NCI-H2107 treated with DMSO at 0.1 percent for 48 hours (cell line): ENCODE measurements at regions not wholly inside any gene's neighbourhood (a gene's known extent, or its start where the extent isn't known, plus 50 kb on each side); places are given as distances from the start of the nearest gene placed in this dataset.

Source experiments
- DNase-seq: peaks from one replicate; lab custom pipeline; 2025; ENCODE audit not compliant: unreplicated experiment; lab: John Stamatoyannopoulos, UW

DNA sequence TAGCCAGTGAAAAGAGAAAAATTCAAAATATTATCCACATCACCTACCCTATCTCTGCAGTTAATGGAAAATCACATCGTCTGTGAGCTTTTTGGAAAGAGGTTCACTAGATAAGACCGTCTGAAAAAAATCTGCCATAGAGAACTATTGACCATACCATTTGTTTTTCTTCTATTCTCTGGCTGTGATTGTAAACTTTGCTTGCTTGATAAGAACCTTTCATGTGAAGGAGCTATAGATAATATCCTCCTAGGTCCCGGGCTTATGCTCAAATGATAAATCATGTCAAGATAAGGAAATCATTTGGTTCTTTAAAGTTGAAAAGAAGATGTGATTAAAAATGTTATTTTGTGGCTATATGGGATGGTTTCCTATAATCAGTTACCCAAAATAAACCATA is 369.9 kb downstream of the SIPA1L2 start:
- DNase-seq = no peak

DNA sequence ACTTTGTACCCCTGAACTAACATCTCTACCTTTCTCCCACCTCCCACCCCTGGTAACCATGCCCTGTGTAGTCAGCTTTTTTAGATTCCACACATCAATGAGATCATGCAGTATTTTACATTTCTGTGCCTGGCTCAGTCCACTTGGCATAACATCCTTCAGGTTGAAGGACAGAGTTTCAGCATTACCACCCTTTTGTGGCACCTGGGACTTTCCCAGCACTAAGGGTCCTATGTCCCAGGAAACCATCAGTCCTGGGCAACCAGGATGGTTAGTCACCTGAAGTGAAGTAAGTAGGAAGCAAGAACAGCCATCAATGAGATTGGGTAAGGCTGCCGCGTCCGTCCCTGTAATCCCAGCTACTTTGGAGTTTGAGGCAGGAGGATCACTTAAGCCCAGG is 370.6 kb downstream of the SIPA1L2 start:
- DNase-seq = no peak

DNA sequence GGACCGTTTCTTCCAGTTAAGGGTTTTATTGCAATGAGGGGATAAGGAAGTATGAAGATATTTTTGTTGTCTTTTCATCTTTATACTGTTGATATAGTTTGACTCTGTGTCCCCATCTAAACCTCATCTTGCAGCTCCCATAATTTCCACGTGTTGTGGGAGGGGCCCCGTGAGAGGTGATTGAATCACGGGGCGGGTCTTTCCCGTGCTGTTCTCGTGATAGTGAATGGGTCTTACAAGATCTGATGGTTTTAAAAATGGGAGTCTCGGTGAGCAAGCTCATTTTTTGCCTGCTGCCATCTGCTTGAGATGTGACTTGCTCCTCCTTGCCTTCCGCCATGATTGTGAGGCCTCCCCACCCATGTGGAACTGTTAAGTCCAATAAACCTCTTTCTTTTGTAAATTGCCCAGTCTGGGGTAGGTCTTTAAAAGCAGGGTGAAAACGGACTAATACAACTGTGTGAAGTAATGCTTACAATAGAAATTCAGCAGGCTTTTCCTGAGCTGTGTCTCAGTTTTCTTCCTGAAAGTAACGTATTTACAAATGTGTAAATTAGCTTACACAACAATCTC is 377.3 kb downstream of the SIPA1L2 start:
- no peak for DNase-seq

DNA sequence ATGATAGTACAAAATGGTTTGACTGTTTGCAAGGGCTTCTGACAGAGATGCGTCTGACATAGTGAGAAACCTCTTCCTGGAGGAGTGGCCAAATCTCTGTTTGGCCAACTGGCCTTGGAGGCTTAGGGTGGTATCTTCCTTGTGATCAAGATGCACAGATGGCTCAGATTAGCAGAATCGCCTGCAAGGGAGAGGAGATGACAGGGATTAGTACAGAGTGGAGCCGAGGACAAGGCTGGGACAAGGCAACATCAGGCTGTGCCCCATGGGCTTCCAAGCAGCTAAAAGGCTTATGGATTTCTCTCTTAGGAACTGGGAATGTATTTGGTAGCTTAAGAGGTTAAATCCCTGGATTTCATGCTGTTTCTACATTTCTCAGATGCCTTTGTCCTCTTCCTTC is 379.1 kb downstream of the SIPA1L2 start:
- no peak for DNase-seq

DNA sequence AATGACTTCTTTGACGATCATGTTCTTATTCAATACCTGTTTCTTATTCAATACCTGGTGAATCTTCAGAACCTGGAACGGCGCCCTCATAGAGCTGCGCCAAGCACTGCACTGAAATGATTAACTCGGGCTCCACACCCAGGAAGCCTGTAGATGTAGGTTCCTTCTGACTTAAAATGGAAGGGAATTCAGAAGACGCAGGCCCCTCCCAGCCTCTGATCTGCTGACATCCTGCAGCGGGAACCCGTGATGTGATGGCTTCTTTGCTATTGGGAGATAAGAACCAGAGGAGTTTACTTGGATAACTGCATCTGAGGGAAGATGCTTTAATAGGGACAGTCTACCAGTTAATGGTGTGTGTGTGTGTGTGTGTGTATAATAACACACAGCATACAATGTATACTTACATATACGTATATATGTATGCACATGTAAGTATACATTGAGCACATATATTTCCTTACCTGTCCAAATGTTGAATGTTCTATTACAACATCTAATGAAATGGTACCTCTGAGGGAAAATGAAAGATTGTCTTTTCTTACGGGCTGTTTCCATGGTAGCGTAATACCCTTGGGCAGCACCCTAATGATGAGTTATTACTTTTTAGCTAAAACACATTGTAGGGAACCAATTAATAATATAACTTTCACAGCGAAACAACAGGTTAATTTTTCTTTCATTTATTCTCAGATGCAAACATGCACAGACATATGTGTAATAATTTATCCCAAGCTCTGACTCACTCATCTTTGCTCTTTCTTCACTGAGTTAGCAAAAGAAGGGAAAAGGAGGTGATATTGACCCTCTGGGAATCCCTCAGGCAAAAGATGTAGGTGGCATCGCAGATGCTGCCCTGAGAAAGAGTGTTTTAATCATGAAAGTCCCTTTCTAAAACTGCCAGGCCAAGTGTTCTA is 379.8 kb downstream of the SIPA1L2 start:
- no peak for DNase-seq

DNA sequence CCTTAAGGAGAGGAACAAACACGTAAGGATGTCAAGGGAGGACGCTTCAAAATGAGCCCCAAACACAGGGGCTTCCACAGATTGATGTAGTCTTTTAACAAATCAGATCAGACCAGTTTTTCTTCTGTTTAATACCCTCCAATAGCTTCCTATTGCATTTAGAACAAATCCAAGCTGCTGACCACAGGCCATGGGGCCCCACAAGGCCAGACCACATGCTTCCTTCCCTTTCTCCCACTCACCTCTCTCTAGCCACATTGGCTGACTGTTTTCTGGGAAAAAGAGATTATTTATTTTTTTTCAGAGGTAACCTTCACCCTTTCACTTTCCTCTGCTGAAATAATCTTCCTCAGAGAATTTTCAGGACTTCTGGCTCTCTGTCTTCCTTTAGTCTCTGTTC is 380.6 kb downstream of the SIPA1L2 start:
- DNase-seq = no peak

DNA sequence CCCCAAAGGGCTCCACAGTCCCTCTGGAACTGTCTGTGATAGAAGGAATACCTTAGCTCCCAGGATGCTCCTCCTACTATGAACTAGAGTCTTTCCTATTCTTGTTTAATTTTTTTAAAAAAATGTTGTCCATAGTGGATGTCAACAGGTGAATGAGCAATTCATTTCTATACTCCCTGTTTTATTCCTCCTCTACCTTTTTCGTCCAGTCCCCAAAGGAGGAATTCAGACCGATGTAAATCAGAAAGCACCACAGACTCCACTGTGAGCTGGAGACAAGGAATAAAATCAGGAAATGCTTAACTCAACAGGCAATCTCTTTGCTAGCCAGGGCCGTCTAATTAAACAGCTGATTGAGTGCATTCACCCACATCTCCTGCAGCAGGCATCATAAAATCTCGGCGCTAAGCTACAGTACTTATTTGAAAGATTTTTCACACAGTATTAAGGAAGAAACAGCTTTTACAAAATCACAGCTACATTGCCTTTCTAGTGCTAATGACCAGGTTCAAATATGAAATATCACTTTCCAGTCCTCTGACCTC is 381.6 kb downstream of the SIPA1L2 start:
- DNase-seq = no peak

DNA sequence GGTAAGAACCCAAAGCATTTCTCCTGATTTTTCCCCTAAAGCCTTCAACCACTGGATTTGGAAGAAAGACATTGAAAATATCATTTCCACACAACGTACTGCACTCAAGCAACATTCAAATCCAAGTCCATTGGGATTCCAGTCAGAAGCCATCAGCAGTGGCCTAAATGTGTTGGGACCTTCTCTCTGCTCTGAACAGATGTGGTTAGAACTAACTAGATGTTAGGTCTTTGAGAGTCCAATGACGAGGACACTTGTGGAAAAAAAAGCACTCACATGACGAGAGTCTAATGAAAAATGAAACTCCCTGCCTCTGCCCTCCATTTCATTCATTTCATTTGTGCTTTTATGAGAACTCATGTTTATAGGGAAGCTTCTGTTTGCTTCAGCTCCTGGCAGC is 382.3 kb downstream of the SIPA1L2 start:
- no peak for DNase-seq

DNA sequence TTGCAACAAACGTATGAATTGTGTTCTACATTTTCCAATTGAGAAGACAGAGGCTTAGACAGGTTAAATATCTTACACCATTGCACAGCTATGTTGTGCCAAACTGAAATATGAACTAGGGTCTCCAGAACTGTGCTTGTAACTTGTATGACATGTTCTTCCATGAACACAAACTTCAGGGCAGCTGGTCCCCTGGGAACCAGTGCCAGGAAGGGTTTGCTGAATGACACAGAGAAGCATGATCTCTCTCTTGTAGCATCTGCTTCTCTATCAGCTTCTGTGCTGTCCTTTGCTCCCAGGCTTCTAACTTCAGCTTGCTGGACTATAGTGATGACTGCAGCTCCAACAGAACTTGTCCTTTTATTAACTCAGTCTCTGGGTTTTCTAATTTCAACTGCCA is 385.5 kb downstream of the SIPA1L2 start:
- no peak for DNase-seq

DNA sequence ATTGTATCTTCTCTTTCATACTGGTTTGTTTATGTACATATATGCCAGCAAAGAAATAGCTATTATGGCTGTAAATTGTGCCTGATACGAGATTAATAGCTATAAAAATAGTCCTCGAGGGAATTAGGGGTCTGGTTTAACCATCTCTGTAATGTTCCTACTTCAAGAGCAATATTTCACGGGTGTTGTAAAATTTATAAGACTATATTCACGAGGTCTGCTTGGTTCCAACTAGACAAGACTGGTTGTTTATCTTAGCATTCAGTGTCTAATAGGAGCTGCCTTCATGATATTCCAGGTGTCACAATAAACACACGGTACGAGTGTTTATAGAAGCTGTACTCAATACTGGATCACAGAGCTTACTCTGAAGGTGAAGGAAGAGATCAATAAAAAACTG is 389.9 kb downstream of the SIPA1L2 start:
- DNase-seq = no peak

DNA sequence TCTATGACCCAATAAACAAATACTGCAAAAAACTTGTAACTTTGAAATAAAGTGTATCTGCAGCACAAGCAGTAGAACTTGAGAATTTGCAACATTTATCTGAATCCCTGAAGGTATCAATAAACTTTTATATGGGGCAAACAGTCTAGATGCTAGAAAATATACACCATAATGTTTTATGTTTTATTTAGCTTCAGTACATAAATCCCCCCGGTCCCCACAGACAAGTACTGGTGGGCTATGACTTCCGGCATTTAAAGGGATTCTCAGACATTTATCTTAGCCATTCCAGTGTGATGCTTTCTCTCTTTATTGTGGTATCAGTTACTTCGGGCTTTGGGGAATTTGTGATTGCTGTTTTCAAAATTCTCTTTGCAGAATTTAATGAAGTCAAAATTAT is 390.4 kb downstream of the SIPA1L2 start:
- no peak for DNase-seq

DNA sequence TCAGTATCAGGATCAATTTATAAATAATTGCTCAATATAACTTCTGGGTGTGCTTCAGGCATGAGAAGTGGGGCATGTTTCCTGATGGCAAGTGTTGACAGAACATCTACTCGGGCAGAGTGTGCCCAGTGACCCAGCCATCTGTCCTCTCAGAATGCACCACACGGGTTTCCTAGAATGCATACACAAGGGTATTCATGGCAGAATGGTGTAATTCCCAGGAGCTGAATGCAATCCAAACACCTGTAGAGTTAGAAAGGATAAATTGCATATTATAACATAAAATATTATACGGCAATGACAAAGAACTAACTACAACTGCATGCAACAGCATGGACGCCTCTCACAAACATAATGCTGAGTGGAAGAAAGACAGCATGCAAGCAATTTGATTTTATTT is 391.9 kb downstream of the SIPA1L2 start:
- no peak for DNase-seq

DNA sequence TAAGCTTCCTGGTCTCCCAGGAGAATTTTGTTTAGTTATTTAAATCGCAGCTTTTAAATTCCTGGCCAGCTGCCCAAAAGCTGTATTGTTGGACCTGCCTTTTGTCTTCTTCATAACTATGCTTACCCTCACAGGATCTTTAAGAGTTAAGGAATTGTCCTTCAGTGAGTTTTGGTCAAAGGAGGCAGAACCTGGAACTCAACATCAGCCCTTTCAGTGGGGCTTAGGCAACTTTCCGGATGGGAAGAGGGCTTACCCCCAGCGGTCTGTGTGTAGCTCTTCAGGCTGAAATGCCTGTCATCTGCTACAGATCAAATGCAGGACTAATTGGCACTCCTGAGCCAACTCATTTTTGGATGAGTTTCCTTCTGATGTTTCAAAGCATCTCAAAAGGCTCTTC is 402.6 kb downstream of the SIPA1L2 start:
- peak; percentile 46 for DNase-seq

DNA sequence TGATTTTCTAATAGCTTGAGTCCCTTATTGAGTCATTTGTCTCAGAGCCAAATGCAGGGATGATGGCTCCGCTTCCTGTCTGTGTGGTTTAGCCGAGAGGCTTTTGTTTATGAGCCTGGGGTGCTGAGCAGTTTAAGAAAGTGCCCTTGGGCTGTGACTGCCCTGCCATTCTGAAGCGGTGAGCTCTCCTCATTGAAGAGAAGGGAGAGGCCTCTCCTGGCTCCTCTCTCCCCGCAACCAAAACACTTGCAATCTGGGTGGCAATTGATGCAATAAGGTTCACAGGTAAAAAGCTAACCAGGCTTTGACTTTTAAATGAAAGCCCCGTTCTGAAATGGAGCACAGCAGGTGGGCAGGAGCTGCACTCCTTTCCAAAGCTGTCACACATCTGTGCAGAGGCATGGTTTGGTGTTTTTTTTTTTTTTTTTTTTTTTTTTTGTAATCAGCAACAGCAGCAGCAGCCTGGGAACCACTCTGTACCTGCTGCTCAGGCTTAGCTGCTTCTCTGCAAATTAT is 403.7 kb downstream of the SIPA1L2 start:
- peak; percentile 61 for DNase-seq

DNA sequence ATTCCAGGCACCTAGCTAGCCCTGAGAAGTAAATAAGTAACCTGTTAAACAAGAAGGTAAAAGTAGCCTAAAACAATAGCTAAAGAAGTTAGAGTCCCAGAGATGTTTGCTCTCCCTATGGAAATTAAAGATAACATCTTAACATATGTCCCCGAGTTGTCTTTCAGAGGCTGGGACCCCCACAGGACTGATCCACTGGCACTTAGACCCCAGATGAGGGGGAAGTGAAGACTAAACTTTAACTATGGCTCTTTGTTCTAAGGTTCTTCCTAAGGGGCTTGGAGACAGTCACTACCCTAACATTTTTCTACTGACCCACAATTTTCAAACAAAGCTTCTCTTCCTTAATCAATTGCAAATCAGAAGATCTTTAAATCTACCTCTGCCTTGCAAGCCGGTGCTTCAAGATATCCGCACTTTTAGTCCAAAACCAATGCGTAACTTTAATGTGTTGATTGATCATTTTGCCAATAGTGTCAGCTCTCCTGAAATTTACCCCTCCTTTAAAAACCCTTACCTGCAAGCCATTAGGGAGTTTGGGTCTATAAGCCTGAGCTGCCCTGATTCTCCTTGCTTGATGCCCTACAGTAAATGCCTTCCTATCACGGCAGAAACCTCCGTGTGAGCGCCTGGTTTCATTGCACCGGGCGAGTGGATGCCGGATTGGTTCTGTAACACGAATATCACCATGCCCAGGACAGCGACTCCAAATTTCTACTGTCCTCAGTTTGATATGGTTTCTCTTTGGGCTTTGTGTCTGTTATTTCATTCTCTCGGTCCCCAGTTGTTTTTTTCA is 404.4 kb downstream of the SIPA1L2 start:
- no peak for DNase-seq

DNA sequence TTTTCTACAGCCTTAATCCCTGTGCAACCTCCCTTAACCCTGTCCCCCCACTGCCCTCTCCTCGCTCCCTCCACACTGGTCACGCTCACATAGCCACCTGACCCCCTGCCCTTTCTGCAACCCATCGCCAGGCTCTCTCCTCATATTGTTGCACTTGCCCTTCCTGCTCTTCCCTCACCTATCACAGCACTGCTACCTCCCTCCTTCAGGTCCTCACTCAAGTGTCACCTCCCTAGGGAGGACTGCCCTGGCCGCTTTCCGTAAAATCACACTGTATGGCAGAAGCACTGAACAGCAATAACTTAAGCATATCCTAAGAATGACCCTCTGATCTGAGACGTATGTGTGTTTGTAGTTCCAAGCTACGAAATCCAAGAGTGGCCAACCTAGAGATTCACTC is 406.0 kb downstream of the SIPA1L2 start:
- DNase-seq = no peak

DNA sequence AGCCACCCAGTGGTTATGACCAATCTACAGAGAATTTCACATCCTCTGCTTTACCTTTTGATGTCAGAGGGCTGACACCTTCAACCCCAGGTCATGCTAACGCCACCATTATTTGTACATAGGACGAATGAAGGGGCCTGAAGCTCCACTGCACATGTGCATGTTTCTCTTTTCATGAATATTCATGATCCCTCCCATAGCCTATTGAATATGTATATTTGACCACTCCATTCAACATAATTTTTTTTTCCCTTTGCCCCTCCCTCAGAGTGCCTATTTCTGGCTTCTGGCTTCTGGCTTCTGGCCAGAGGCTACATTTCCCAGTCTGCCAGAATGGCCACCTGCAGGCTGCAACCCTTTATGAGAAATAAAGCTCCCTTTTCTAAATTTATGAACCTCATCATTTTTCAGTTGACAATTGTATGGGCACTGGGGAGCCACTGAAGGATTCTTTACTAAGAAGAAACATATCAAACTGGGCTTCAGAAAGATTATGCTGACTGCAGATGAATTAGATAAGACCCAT is 406.7 kb downstream of the SIPA1L2 start:
- no peak for DNase-seq

DNA sequence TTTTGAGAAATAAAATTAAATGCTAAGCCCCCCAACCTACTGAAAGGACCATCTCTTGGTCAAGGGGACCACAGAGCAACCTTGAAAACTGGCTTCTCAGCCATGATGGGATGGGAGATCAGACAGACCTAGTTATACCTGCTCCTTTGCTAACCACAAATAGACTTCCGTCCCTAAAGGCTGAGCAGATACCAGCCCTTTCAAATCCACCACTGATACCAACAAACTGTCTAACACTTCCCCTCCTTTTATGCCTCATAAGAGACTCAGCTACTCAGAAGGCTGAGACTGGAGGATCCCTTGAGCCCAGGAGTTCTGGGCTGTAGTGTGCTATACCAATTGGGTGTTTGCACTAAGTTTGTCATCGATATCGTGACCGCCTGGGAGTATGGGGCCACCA is 407.3 kb downstream of the SIPA1L2 start:
- DNase-seq = no peak

DNA sequence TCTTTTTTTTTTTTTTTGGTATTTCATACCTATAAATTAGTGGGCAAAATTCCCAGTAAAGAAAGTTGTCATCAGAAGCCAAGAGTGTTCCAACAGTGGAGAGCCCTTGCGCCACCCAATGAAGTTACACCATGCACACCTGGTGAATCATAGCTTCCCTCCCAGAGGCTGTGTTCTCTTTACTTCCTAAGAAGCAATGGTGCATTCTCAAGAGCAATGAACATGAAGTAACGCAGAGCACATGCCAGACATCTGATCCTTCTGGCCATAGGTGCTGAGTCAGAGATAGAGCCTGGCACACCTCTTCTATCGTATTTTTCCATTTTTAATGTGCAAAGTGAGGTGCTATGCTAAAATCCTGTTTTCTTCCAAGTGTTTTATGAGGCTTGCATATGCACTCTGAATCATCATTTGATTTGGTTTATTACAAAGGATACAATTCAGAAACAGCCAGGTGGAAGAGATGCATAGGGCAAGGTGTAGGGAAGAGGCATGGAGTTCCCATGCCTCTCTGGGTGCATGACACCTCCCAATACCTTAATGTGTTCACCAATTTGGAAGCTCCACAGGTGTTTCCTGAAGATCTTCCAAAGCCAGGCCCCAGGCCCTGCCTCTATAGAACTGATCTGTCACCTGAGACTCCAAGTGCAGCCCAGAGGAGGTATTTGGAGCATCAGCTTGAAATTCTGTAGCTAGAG is 408.0 kb downstream of the SIPA1L2 start:
- DNase-seq = no peak
